Neural cell (in vitro differentiated cells): ENCODE measurements at regions not wholly inside any gene's neighbourhood (a gene's known extent, or its start where the extent isn't known, plus 50 kb on each side); places are given as distances from the start of the nearest gene placed in this dataset.
"Not testable (repeated sequence)": the region's sequence is repeated elsewhere in the genome, so short reads cannot be mapped to it uniquely, and the experiment has no call there.

Experiments used
- CTCF ChIP-seq: fragments of 450-650 bp; IDR thresholded peaks from 2 replicates; pipeline ENCODE4 v1.5.1; 2014; ENCODE audit warnings: antibody characterized with exemption, mild to moderate bottlenecking, moderate library complexity; ENCODE audit not compliant: poor library complexity, severe bottlenecking
- EP300 ChIP-seq: fragments of 450-650 bp; conservative IDR thresholded peaks from 2 replicates; pipeline ENCODE4 v1.6.1; 2014; ENCODE audit warnings: antibody characterized with exemption, mild to moderate bottlenecking, moderate library complexity; ENCODE audit not compliant: poor library complexity, severe bottlenecking
- EZH2 ChIP-seq: fragments of 200-600, 300-800 bp; shearing (Covaris generic), sonication (generic); IDR thresholded peaks from 2 replicates; pipeline ENCODE4 v1.6.1; 2014; ENCODE audit warnings: antibody characterized with exemption, low read length, borderline replicate concordance, mild to moderate bottlenecking; ENCODE audit not compliant: insufficient read depth, poor library complexity, severe bottlenecking
- POLR2AphosphoS5 ChIP-seq: IDR thresholded peaks from 2 replicates; pipeline ENCODE4 v1.6.1; 2012
- RAD21 ChIP-seq: fragments of 450-650 bp; conservative IDR thresholded peaks from 2 replicates; pipeline ENCODE4 v1.6.1; 2014; ENCODE audit warnings: antibody characterized with exemption, mild to moderate bottlenecking, moderate library complexity
- TF ChIP-seq, protein P1 (sequence below): IDR thresholded peaks from 2 replicates; pipeline ENCODE4 v1.6.1; 2012; ENCODE audit warnings: borderline replicate concordance

- not testable (repeated sequence) for TF ChIP-seq RAD21, CTCF, EZH2, EP300, POLR2AphosphoS5
- TF ChIP-seq, protein P1, sequence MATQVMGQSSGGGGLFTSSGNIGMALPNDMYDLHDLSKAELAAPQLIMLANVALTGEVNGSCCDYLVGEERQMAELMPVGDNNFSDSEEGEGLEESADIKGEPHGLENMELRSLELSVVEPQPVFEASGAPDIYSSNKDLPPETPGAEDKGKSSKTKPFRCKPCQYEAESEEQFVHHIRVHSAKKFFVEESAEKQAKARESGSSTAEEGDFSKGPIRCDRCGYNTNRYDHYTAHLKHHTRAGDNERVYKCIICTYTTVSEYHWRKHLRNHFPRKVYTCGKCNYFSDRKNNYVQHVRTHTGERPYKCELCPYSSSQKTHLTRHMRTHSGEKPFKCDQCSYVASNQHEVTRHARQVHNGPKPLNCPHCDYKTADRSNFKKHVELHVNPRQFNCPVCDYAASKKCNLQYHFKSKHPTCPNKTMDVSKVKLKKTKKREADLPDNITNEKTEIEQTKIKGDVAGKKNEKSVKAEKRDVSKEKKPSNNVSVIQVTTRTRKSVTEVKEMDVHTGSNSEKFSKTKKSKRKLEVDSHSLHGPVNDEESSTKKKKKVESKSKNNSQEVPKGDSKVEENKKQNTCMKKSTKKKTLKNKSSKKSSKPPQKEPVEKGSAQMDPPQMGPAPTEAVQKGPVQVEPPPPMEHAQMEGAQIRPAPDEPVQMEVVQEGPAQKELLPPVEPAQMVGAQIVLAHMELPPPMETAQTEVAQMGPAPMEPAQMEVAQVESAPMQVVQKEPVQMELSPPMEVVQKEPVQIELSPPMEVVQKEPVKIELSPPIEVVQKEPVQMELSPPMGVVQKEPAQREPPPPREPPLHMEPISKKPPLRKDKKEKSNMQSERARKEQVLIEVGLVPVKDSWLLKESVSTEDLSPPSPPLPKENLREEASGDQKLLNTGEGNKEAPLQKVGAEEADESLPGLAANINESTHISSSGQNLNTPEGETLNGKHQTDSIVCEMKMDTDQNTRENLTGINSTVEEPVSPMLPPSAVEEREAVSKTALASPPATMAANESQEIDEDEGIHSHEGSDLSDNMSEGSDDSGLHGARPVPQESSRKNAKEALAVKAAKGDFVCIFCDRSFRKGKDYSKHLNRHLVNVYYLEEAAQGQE = not testable (repeated sequence)
Measured at GRCh38 chr9:38895227-38895626, 175.3 kb upstream of the FAM240B start.
